Upper lobe of left lung (tissue), 4 donors: ENCODE measurements at regions not wholly inside any gene's neighbourhood (a gene's known extent, or its start where the extent isn't known, plus 50 kb on each side); places are given as distances from the start of the nearest gene placed in this dataset.

Source experiments
- CTCF ChIP-seq, 6 experiments: fragments of 450-650 bp in 4 of 6; fragments of 200-600 bp in 2 of 6; sonication (generic) in 2 of 6; IDR thresholded peaks; one replicate each; pipeline ENCODE4 v1.5.1; 2016 to 2019; ENCODE audit warnings: antibody characterized with exemption in 6 of 6
- EP300 ChIP-seq, 4 donors: sonication (generic); formaldehyde crosslinking; IDR thresholded peaks; one replicate each; pipeline ENCODE4 v1.5.1; 2017; ENCODE audit warnings: antibody characterized with exemption in 4 of 4, control low read depth in 2 of 4
- POLR2A ChIP-seq, 4 donors: fragments of 450-650 bp; IDR thresholded peaks; one replicate each; pipeline ENCODE4 v1.5.1; 2016 to 2017; ENCODE audit warnings: antibody characterized with exemption in 4 of 4, mild to moderate bottlenecking in 2 of 4
- POLR2AphosphoS5 ChIP-seq, 2 donors: sonication (generic); formaldehyde crosslinking; IDR thresholded peaks; one replicate each; pipeline ENCODE4 v1.5.1; 2017; ENCODE audit warnings: antibody characterized with exemption in 2 of 2

GRCh38 chr5:124869426-124870033, 123.1 kb upstream of the ZNF608 start:
- no peak for TF ChIP-seq CTCF (IDR thresholded peaks at IDR 0.05)
- no peak for TF ChIP-seq POLR2A (IDR thresholded peaks at IDR 0.05)
- TF ChIP-seq POLR2AphosphoS5 (IDR thresholded peaks at IDR 0.05): no peak
- TF ChIP-seq EP300 (IDR thresholded peaks at IDR 0.05): no peak
